ENCODE measurements at regions not wholly inside any gene's neighbourhood (a gene's known extent, or its start where the extent isn't known, plus 50 kb on each side); places are given as distances from the start of the nearest gene placed in this dataset.
"Not testable (repeated sequence)": the region's sequence is repeated elsewhere in the genome, so short reads cannot be mapped to it uniquely, and the experiment has no call there.

DNA sequence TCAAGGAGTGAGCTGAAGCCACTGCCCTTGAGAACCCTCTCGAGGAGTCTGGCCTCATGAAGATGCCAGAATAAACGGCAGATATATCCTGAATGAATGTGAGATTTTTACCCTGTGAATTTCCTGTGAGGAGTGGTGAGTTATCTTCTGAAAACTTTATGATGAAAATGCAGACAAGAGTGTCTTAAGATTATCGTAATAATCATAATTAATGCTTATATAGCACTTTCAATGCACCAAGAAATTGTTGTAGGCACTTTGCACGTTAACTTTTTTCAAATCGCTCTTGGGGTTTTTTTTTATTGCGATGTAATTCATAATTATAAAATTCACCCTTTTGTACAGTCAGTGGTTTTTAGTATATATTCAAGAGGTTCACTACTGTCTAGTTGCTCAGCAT lies 2924.6 kb upstream of the OR11H1 start:
- 51 to 61% methylated on average over 2 of the region's 6 CpGs for WGBS, 2 experiments (ENCODE audit: insufficient coverage in 2 of 2)
- H3K9me3 ChIP-seq (ENCODE audit: control insufficient read depth, low read length) = peaks cover 53% of the 10 kb centered on the region

DNA sequence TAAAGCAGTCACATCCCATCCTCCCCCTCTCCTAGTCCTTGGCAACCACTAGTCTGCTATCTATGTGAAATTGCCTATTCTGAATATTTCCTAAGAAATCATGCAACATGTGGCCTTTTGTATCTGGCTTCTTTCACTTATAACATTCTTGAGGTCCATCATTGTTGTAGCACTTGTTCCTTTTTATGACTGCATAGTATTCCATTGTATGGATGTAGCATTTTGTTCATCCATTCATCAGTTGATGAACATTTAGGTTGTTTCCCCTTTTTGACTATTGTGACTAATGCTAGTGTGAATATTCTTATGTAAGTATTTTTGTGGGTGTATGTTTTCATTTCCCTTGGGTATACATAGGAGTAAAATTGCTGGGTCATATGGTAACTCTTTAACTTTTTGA lies 2924.2 kb upstream of the OR11H1 start:
- H3K9me3 ChIP-seq (ENCODE audit: control insufficient read depth, low read length) = peaks cover 50% of the 10 kb centered on the region
- H3K4me3 ChIP-seq (ENCODE audit: extremely low read depth, insufficient read depth, low read length, poor library complexity, severe bottlenecking); H3K27ac ChIP-seq (ENCODE audit: low read depth, low read length, severe bottlenecking); H3K4me1 ChIP-seq (ENCODE audit: control insufficient read depth, insufficient read depth, low read length, poor library complexity, severe bottlenecking); H3K36me3 ChIP-seq (ENCODE audit: control insufficient read depth, insufficient read depth, low read length): not testable (repeated sequence)

More for the DNA sequence above, 2924.6 kb upstream of the OR11H1 start:
- not testable (repeated sequence) for H3K4me3 ChIP-seq (ENCODE audit: extremely low read depth, insufficient read depth, low read length, poor library complexity, severe bottlenecking); H3K36me3 ChIP-seq (ENCODE audit: control insufficient read depth, insufficient read depth, low read length); H3K4me1 ChIP-seq (ENCODE audit: control insufficient read depth, insufficient read depth, low read length, poor library complexity, severe bottlenecking); H3K27ac ChIP-seq (ENCODE audit: low read depth, low read length, severe bottlenecking)

- not testable (repeated sequence) for H3K36me3 ChIP-seq (ENCODE audit: control insufficient read depth, insufficient read depth, low read length)
- 56 to 64% methylated on average over 6 to 8 of the region's 9 CpGs for WGBS, 2 experiments (ENCODE audit: insufficient coverage in 2 of 2)
These were observed 2919.5 kb upstream of the OR11H1 start for GRCh38 chr22:12608454-12608853.

DNA sequence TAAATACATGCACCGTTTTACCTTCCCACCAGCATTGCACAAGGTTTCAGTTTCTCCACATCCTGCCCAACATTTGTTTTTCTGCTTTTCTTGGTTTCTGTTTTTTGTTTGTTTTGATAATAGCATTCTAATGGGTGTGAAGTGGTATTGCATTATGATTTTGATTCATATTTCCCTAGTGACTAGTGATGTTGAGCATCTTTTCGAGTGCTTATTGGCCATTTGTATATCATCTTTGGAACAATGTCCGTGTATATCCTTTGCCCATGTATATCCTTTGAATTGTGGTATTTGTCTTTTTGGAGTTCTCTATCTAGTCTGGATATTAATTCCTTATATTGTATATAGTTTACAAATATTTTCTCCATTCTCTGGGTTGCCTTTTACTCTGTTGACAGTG lies 2914.8 kb upstream of the OR11H1 start:
- Histone ChIP-seq H3K36me3 (ENCODE audit: control insufficient read depth, insufficient read depth, low read length) (no peaks in the 10 kb centered on the region), H3K4me3 (ENCODE audit: extremely low read depth, insufficient read depth, low read length, poor library complexity, severe bottlenecking) (no peak overlapping the region), H3K27ac (ENCODE audit: low read depth, low read length, severe bottlenecking) (no peak overlapping the region), H3K9me3 (ENCODE audit: control insufficient read depth, low read length) (peaks cover 31% of the 10 kb centered on the region), H3K4me1 (ENCODE audit: control insufficient read depth, insufficient read depth, low read length, poor library complexity, severe bottlenecking) (no peaks in the 10 kb centered on the region)
- 39 to 45% methylated on average over 1 to 2 of the region's 3 CpGs for WGBS, 2 experiments (ENCODE audit: insufficient coverage in 2 of 2)

More at GRCh38 chr22:12608454-12608853, 2919.5 kb upstream of the OR11H1 start:
- H3K9me3 ChIP-seq (ENCODE audit: control insufficient read depth, low read length) = peaks cover 42% of the 10 kb centered on the region
- H3K27ac ChIP-seq (ENCODE audit: low read depth, low read length, severe bottlenecking); H3K4me3 ChIP-seq (ENCODE audit: extremely low read depth, insufficient read depth, low read length, poor library complexity, severe bottlenecking); H3K4me1 ChIP-seq (ENCODE audit: control insufficient read depth, insufficient read depth, low read length, poor library complexity, severe bottlenecking): not testable (repeated sequence)

DNA sequence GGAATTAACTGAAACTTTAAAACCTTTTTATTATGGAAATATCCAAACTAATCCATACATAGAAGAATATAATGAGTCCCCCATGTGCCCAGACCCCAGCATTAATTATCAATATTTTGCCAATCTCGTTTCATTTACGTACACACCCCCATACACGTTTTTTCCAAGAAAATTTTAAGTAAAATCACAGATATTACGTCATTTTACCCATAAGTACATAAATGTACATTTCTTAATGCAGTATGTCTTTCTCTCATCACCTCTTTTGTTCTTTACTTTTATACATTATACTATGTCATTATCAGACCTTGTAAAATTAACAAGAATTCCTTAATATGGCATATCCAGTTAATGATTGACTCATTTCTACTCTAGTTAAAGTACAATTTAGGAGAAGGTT lies 2914.1 kb upstream of the OR11H1 start:
- peaks cover 30% of the 10 kb centered on the region for H3K9me3 ChIP-seq (ENCODE audit: control insufficient read depth, low read length)
- H3K36me3 ChIP-seq (ENCODE audit: control insufficient read depth, insufficient read depth, low read length); H3K27ac ChIP-seq (ENCODE audit: low read depth, low read length, severe bottlenecking); H3K4me3 ChIP-seq (ENCODE audit: extremely low read depth, insufficient read depth, low read length, poor library complexity, severe bottlenecking); H3K4me1 ChIP-seq (ENCODE audit: control insufficient read depth, insufficient read depth, low read length, poor library complexity, severe bottlenecking): not testable (repeated sequence)
- 28 to 41% methylated on average over 3 to 4 of the region's 4 CpGs for WGBS, 2 experiments (ENCODE audit: insufficient coverage in 2 of 2)

DNA sequence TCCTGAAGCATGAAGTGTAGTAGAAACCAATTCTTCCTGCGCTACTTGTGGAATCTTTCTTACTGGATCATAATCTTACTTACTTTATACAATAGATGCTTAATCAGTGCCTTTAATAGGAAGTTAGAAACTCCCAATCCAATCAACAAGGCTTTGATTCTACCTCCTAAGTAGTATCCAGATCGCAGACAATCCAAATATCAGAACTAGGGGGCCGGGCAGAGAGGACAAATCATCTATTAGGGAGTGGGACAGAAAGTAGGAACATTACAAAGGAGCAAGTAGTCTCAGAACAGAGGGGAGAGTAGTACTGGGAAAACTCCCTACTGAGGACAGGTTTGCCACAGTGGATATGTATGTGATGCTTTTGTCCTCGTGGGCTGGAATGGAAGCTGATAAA lies 2901.1 kb upstream of the OR11H1 start:
- not testable (repeated sequence) for H3K4me1 ChIP-seq (ENCODE audit: control insufficient read depth, insufficient read depth, low read length, poor library complexity, severe bottlenecking); H3K4me3 ChIP-seq (ENCODE audit: extremely low read depth, insufficient read depth, low read length, poor library complexity, severe bottlenecking); H3K36me3 ChIP-seq (ENCODE audit: control insufficient read depth, insufficient read depth, low read length); H3K27ac ChIP-seq (ENCODE audit: low read depth, low read length, severe bottlenecking)
- 44 to 60% methylated on average over 1 to 2 of the region's 4 CpGs for WGBS, 2 experiments (ENCODE audit: insufficient coverage in 2 of 2)
- peaks cover 24% of the 10 kb centered on the region for H3K9me3 ChIP-seq (ENCODE audit: control insufficient read depth, low read length)

GRCh38 chr22:12629815-12630214 lies 2898.2 kb upstream of the OR11H1 start:
- H3K9me3 ChIP-seq (ENCODE audit: control insufficient read depth, low read length) = peaks cover 26% of the 10 kb centered on the region
- H3K4me1 ChIP-seq (ENCODE audit: control insufficient read depth, insufficient read depth, low read length, poor library complexity, severe bottlenecking); H3K27ac ChIP-seq (ENCODE audit: low read depth, low read length, severe bottlenecking); H3K36me3 ChIP-seq (ENCODE audit: control insufficient read depth, insufficient read depth, low read length); H3K4me3 ChIP-seq (ENCODE audit: extremely low read depth, insufficient read depth, low read length, poor library complexity, severe bottlenecking): not testable (repeated sequence)
- WGBS, 2 experiments (ENCODE audit: insufficient coverage in 2 of 2) = no CpG with 5 or more reads among the region's 2 CpGs

DNA sequence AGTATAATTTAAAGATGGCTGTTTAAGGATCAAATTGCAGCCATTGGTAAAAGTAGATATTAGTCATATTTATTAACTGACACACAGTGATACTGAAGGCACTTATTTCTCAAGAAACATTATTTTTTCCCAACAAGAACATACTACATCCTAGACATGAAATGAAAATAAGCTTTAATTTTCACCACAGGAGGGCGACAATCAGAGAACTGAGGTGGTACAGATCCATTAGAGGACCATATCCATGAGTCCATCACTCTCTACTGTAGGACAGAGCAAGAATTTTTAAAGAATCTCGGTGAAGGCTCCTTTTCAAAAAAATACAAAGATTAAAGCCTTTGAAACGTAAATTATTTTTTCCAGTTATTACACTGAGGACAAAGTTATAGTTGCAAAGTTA lies 2897.0 kb upstream of the OR11H1 start:
- peaks cover 26% of the 10 kb centered on the region for H3K9me3 ChIP-seq (ENCODE audit: control insufficient read depth, low read length)
- not testable (repeated sequence) for H3K4me3 ChIP-seq (ENCODE audit: extremely low read depth, insufficient read depth, low read length, poor library complexity, severe bottlenecking); H3K36me3 ChIP-seq (ENCODE audit: control insufficient read depth, insufficient read depth, low read length); H3K4me1 ChIP-seq (ENCODE audit: control insufficient read depth, insufficient read depth, low read length, poor library complexity, severe bottlenecking); H3K27ac ChIP-seq (ENCODE audit: low read depth, low read length, severe bottlenecking)
- 0 to 20% methylated on average over 1 to 2 of the region's 3 CpGs for WGBS, 2 experiments (ENCODE audit: insufficient coverage in 2 of 2)

- peaks cover 35% of the 10 kb centered on the region for H3K9me3 ChIP-seq (ENCODE audit: control insufficient read depth, low read length)
- not testable (repeated sequence) for H3K27ac ChIP-seq (ENCODE audit: low read depth, low read length, severe bottlenecking); H3K36me3 ChIP-seq (ENCODE audit: control insufficient read depth, insufficient read depth, low read length); H3K4me3 ChIP-seq (ENCODE audit: extremely low read depth, insufficient read depth, low read length, poor library complexity, severe bottlenecking); H3K4me1 ChIP-seq (ENCODE audit: control insufficient read depth, insufficient read depth, low read length, poor library complexity, severe bottlenecking)
These were observed 2890.3 kb upstream of the OR11H1 start for GRCh38 chr22:12637566-12638166.

- H3K36me3 ChIP-seq (ENCODE audit: control insufficient read depth, insufficient read depth, low read length); H3K4me1 ChIP-seq (ENCODE audit: control insufficient read depth, insufficient read depth, low read length, poor library complexity, severe bottlenecking); H3K27ac ChIP-seq (ENCODE audit: low read depth, low read length, severe bottlenecking); H3K4me3 ChIP-seq (ENCODE audit: extremely low read depth, insufficient read depth, low read length, poor library complexity, severe bottlenecking): not testable (repeated sequence)
- 57 to 60% methylated on average over 1 to 3 of the region's 3 CpGs for WGBS, 2 experiments (ENCODE audit: insufficient coverage in 2 of 2)
- H3K9me3 ChIP-seq (ENCODE audit: control insufficient read depth, low read length) = peaks cover 35% of the 10 kb centered on the region
These were observed 2889.7 kb upstream of the OR11H1 start for GRCh38 chr22:12638319-12638718.
